K562 (cell line): ENCODE measurements at regions not wholly inside any gene's neighbourhood (a gene's known extent, or its start where the extent isn't known, plus 50 kb on each side); places are given as distances from the start of the nearest gene placed in this dataset.

Experiments
- ATAC-seq: fragments of 200-7000 bp; cut with Tn5 transposase; 3 replicates; pipeline ENCODE4 v1.9.1; 2020; ENCODE audit warnings: moderate library complexity
- BruUV-seq: library from RNA; stranded (reverse); fragments of 400-500 nt; replicated peaks from 2 replicates; lab custom pipeline; 2021; lab: Mats Ljungman, UMichigan
- CTCF ChIA-PET: fragments of 300-600 bp; formaldehyde crosslinking; extraction: SDS; loops from one replicate; lab custom pipeline; 2021; ENCODE audit warnings: low intra/inter-chr PET ratio; lab: Yijun Ruan, JAX
- POLR2A ChIA-PET: fragments of 300-600, 350-650 bp; sonication (Branson Sonifier 250); formaldehyde crosslinking; extraction: SDS; loops from one replicate; lab custom pipeline; 2021; ENCODE audit warnings: antibody characterized with exemption, inconsistent platforms; lab: Yijun Ruan, JAX
- DNase-seq, 4 experiments: peaks; one replicate each; pipeline versions ENCODE4 v3.0.0 to v3.0.0-alpha.2; 2011 to 2018; ENCODE audit warnings: low spot score in 3 of 4, mixed read lengths in 3 of 4; ENCODE audit errors: extremely low read depth in 1 of 4
- FAIRE-seq: peaks from 2 replicates; lab custom pipeline; 2011; peaks lifted over from hg19 to GRCh38; lab: Jason Lieb, UNC
- H2AFZ ChIP-seq: 2 replicates; pipeline ENCODE4 v1.6.0; 2011; ENCODE audit warnings: low read depth, low read length, control low read depth, inconsistent platforms
- H3K27ac ChIP-seq: fragments of 200-600 bp; 3 replicates; pipeline ENCODE4 v1.8.0; 2011; ENCODE audit warnings: low read depth, mild to moderate bottlenecking, control low read depth, inconsistent platforms, low read length, moderate library complexity, mixed read lengths; ENCODE audit errors: extremely low read depth
- H3K27me3 ChIP-seq, 2 experiments: fragments of 300-600 bp in 1 of 2; 2 replicates in 1 of 2; 3 replicates in 1 of 2; pipeline versions ENCODE4 v1.6.0 to v1.8.0; 2011; ENCODE audit warnings: inconsistent platforms in 2 of 2, low read length in 2 of 2, mild to moderate bottlenecking in 1 of 2, mixed read lengths in 1 of 2, moderate library complexity in 1 of 2; ENCODE audit not compliant: control insufficient read depth in 2 of 2, insufficient read depth in 2 of 2
- H3K36me3 ChIP-seq: fragments of 300-600 bp; 3 replicates; pipeline ENCODE4 v1.8.0; 2011; ENCODE audit warnings: mild to moderate bottlenecking, low read length, inconsistent platforms; ENCODE audit not compliant: control insufficient read depth, insufficient read depth
- H3K4me1 ChIP-seq, 2 experiments: fragments of 200-600 bp in 1 of 2; replicated peaks in 1 of 2; 2 replicates in 1 of 2; 3 replicates in 1 of 2; pipeline versions ENCODE4 v1.5.1 to v1.8.0; 2011; ENCODE audit warnings: inconsistent platforms in 2 of 2, low read length in 2 of 2, mild to moderate bottlenecking in 1 of 2, mixed read lengths in 1 of 2, moderate library complexity in 1 of 2; ENCODE audit not compliant: control insufficient read depth in 2 of 2, insufficient read depth in 2 of 2
- H3K4me2 ChIP-seq: 2 replicates; pipeline ENCODE4 v1.6.1; 2011; ENCODE audit warnings: low read length, control low read depth, inconsistent platforms, mixed read lengths; ENCODE audit not compliant: insufficient read depth
- H3K4me3 ChIP-seq: fragments of 200-600 bp; sonication (generic), shearing (Covaris generic); 2 replicates; pipeline ENCODE4 v1.5.1; 2016; ENCODE audit warnings: control low read depth, inconsistent platforms
- H3K79me2 ChIP-seq: fragments of 200-600 bp; 3 replicates; pipeline ENCODE4 v1.8.0; 2011; ENCODE audit warnings: low read length, inconsistent platforms; ENCODE audit not compliant: control insufficient read depth, insufficient read depth
- H3K9ac ChIP-seq, 2 experiments: 2 replicates each; pipeline versions ENCODE4 v1.6.0 to v1.6.1; 2011; ENCODE audit warnings: low read depth in 2 of 2, low read length in 2 of 2, control low read depth in 1 of 2, inconsistent platforms in 1 of 2, mild to moderate bottlenecking in 1 of 2, mixed read lengths in 1 of 2; ENCODE audit not compliant: insufficient read depth in 1 of 2
- H3K9me1 ChIP-seq: one replicate; pipeline ENCODE4 v1.6.0; 2011; ENCODE audit warnings: inconsistent platforms, mild to moderate bottlenecking, low read length, moderate library complexity; ENCODE audit not compliant: control insufficient read depth, insufficient read depth
- H3K9me3 ChIP-seq: replicated peaks from 2 replicates; pipeline ENCODE4 v1.5.1; 2011; ENCODE audit warnings: low read depth, low read length, inconsistent platforms; ENCODE audit not compliant: control insufficient read depth, insufficient read depth
- H4K20me1 ChIP-seq: replicated peaks from 2 replicates; pipeline ENCODE4 v1.6.1; 2011; ENCODE audit warnings: low read length, inconsistent platforms, mixed read lengths; ENCODE audit not compliant: control insufficient read depth, insufficient read depth
- HOXB6 ChIP-seq: fragments of 250-450 bp; sonication (Bioruptor Pico); IDR thresholded peaks from 2 replicates; pipeline ENCODE4 v1.5.1; 2022; ENCODE audit warnings: mild to moderate bottlenecking, borderline replicate concordance
- MEIS2 ChIP-seq: fragments of 450-650 bp; IDR thresholded peaks from 2 replicates; pipeline ENCODE4 v1.6.1; 2014; ENCODE audit warnings: mild to moderate bottlenecking; ENCODE audit not compliant: partially characterized antibody
- SMARCC2 ChIP-seq: fragments of 450-650 bp; IDR thresholded peaks from 2 replicates; pipeline ENCODE4 v1.6.1; 2017; ENCODE audit warnings: antibody characterized with exemption, moderate library complexity, mild to moderate bottlenecking, low read depth
- TAL1 ChIP-seq: fragments of 450-650 bp; IDR thresholded peaks from 2 replicates; pipeline ENCODE4 v1.6.1; 2016; ENCODE audit warnings: mild to moderate bottlenecking
- ZNF316 ChIP-seq: fragments of 450-650 bp; IDR thresholded peaks from 2 replicates; pipeline ENCODE4 v1.6.1; 2016
- WGBS: fragments of 100-300 bp; shearing (Covaris generic); methylation state at CpG from one replicate; pipeline ENCODE4 v1.1.6; 2016; ENCODE audit warnings: low coverage, mixed read lengths; ENCODE audit not compliant: insufficient coverage; ENCODE audit errors: missing lambda C conversion rate; 5-methylcytosine and 5-hydroxymethylcytosine counted together
- in situ Hi-C: fragments of 300-500 bp; cut with MboI; formaldehyde crosslinking; loops from 4 replicates; pipeline ENCODE4 v1.15.0; 2018; ENCODE audit warnings: inconsistent platforms, mixed read lengths
- intact Hi-C: fragments of 100-400 bp; cut with micrococcal nuclease; formaldehyde crosslinking; loops from 2 replicates; pipeline ENCODE4 v1.14.2; 2022
- TF ChIP-seq, protein P1 (sequence below): sonication (generic); formaldehyde crosslinking; IDR thresholded peaks from 2 replicates; pipeline ENCODE4 v1.8.1; 2023; ENCODE audit warnings: missing genetic modification reagents, mild to moderate bottlenecking, borderline replicate concordance

- TF ChIP-seq, protein P1, sequence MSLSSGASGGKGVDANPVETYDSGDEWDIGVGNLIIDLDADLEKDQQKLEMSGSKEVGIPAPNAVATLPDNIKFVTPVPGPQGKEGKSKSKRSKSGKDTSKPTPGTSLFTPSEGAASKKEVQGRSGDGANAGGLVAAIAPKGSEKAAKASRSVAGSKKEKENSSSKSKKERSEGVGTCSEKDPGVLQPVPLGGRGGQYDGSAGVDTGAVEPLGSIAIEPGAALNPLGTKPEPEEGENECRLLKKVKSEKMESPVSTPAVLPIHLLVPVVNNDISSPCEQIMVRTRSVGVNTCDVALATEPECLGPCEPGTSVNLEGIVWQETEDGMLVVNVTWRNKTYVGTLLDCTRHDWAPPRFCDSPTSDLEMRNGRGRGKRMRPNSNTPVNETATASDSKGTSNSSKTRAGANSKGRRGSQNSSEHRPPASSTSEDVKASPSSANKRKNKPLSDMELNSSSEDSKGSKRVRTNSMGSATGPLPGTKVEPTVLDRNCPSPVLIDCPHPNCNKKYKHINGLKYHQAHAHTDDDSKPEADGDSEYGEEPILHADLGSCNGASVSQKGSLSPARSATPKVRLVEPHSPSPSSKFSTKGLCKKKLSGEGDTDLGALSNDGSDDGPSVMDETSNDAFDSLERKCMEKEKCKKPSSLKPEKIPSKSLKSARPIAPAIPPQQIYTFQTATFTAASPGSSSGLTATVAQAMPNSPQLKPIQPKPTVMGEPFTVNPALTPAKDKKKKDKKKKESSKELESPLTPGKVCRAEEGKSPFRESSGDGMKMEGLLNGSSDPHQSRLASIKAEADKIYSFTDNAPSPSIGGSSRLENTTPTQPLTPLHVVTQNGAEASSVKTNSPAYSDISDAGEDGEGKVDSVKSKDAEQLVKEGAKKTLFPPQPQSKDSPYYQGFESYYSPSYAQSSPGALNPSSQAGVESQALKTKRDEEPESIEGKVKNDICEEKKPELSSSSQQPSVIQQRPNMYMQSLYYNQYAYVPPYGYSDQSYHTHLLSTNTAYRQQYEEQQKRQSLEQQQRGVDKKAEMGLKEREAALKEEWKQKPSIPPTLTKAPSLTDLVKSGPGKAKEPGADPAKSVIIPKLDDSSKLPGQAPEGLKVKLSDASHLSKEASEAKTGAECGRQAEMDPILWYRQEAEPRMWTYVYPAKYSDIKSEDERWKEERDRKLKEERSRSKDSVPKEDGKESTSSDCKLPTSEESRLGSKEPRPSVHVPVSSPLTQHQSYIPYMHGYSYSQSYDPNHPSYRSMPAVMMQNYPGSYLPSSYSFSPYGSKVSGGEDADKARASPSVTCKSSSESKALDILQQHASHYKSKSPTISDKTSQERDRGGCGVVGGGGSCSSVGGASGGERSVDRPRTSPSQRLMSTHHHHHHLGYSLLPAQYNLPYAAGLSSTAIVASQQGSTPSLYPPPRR (CRISPR knock-in tag), result no peak
- no peak for TF ChIP-seq TAL1
- TF ChIP-seq HOXB6 (CRISPR knock-in tag), result no peak
- TF ChIP-seq MEIS2, result no peak
Observed at GRCh38 chr5:163023846-163024245, 413.5 kb upstream of the CCNG1 start (continued).

DNA sequence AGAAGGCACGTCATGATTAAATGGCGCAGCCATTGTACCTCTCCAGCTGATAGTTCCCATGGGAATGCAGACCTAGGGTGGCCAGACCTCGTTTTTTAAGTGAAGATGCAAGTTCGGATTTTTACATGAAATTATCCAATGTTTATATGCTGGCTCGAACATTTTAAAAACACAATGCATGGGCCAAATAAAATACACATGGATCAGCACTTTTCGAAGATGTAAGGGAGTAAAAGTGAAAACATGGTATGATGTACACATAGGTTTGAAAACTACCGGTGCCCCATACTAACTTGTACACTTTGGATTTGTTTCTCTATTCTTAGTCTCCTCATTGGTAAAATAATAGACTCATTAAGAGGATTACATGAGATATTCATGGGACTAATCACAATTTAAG, 412.5 kb upstream of the CCNG1 start:
- no peak for FAIRE-seq
- TF ChIP-seq ZNF316 (peak; percentile 16; the same call in 1 of the 2 replicates), SMARCC2 (no peak)
- H3K27me3 ChIP-seq, result no peaks in the 10 kb centered on the region
- no peak overlapping the region for H2AFZ ChIP-seq
- no peaks in the 10 kb centered on the region for H4K20me1 ChIP-seq
- H3K9me1 ChIP-seq, result no peaks in the 10 kb centered on the region
- no peak for ATAC-seq
- H3K9me3 ChIP-seq, result no peaks in the 10 kb centered on the region; the same call in 1 of the 2 replicates
- WGBS, result 0% methylated on average over 7 of the region's 7 CpGs
- H3K4me2 ChIP-seq, result no peak overlapping the region
- H3K4me1 ChIP-seq, result no peaks in the 10 kb centered on the region
- H3K79me2 ChIP-seq, result no peaks in the 10 kb centered on the region
- H3K9ac ChIP-seq, result no peak overlapping the region
- BruUV-seq, result no TSS peak
- in situ Hi-C loops (no loop called here), intact Hi-C loops (no loop called here)
- CTCF ChIA-PET, result no interaction called here
- DNase-seq, result no peak
- H3K4me3 ChIP-seq, result no peak overlapping the region
- H3K27ac ChIP-seq, result no peak overlapping the region
- POLR2A ChIA-PET, result no interaction called here
- no peaks in the 10 kb centered on the region for H3K36me3 ChIP-seq
